GM12878 (cell line): ENCODE measurements at regions not wholly inside any gene's neighbourhood (a gene's known extent, or its start where the extent isn't known, plus 50 kb on each side); places are given as distances from the start of the nearest gene placed in this dataset.

Experiments used
- BHLHE40 ChIP-seq, 2 experiments: fragments of 450-650 bp in 1 of 2; IDR thresholded peaks; 2 replicates each; pipeline ENCODE4 v1.6.1; 2011 to 2017; ENCODE audit warnings: low read depth in 2 of 2, borderline replicate concordance in 1 of 2, improper control_type of control experiment in 1 of 2, low read length in 1 of 2, mild to moderate bottlenecking in 1 of 2
- CTCF ChIP-seq, 3 experiments: IDR thresholded peaks in 2 of 3; conservative IDR thresholded peaks in 1 of 3; 2 replicates each; pipeline ENCODE4 v1.5.1; 2011; ENCODE audit warnings: low read depth in 3 of 3, low read length in 3 of 3, mild to moderate bottlenecking in 3 of 3, control low read depth in 2 of 3, moderate library complexity in 2 of 3, inconsistent platforms in 1 of 3, mixed read lengths in 1 of 3; ENCODE audit not compliant: control insufficient read depth in 2 of 3, insufficient read depth in 1 of 3; ENCODE audit errors: extremely low read depth in 1 of 3
- FOS ChIP-seq: IDR thresholded peaks from 3 replicates; pipeline ENCODE4 v1.6.1; 2011; ENCODE audit warnings: borderline replicate concordance; ENCODE audit not compliant: insufficient read length; ENCODE audit errors: extremely low read depth
- REST ChIP-seq: IDR thresholded peaks from 2 replicates; pipeline ENCODE4 v1.6.1; 2012; ENCODE audit warnings: mild to moderate bottlenecking, low read depth, low read length
- SP1 ChIP-seq: IDR thresholded peaks from one replicate; pipeline ENCODE4 v1.6.1; 2011; ENCODE audit warnings: low read depth, low read length
- YY1 ChIP-seq: IDR thresholded peaks from 2 replicates; pipeline ENCODE4 v1.6.1; 2011; ENCODE audit warnings: low read depth, mild to moderate bottlenecking, low read length
- ZZZ3 ChIP-seq: IDR thresholded peaks from 2 replicates; pipeline ENCODE4 v1.6.1; 2011; ENCODE audit warnings: low read depth; ENCODE audit not compliant: control insufficient read depth, insufficient read length

- TF ChIP-seq CTCF (IDR thresholded peaks at IDR 0.05 in 2 of 3, conservative IDR thresholded peaks at IDR 0.05 in 1 of 3; ENCODE audit: control insufficient read depth in 2 of 3, extremely low read depth in 1 of 3, insufficient read depth in 1 of 3, low read depth in 3 of 3, low read length in 3 of 3), result no peak
- TF ChIP-seq ZZZ3, result no peak
- TF ChIP-seq BHLHE40 (IDR thresholded peaks at IDR 0.05; ENCODE audit: borderline replicate concordance in 1 of 2, low read depth in 2 of 2, low read length in 1 of 2), result no peak
- no peak for TF ChIP-seq REST
- no peak for TF ChIP-seq SP1
- no peak for TF ChIP-seq FOS
- no peak for TF ChIP-seq YY1
These were observed 529.5 kb downstream of the AGTPBP1 start for GRCh38 chr9:85212209-85212608.
